ENCODE measurements at regions not wholly inside any gene's neighbourhood (a gene's known extent, or its start where the extent isn't known, plus 50 kb on each side); places are given as distances from the start of the nearest gene placed in this dataset.

DNA sequence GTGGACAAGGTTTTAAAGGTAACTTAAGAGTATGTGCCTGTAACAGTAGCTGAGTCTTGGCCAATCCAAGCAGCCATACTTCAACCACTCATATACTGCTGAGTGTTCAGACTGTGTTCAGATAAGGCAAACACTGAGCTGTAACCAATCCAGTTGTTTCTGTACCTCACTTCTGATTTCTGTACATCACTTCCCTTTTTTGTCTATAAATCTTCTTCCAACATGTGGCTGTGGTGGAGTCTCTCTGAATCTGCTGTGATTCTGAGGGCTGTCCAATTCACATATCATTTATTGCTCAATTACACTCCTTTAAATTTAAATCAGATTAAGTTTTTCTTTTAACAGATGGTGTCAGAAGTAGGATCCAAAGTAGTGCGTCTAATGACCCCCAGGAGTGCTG is 149.5 kb upstream of the PHF14 start:
- Histone ChIP-seq H2AFZ (replicated peaks) (peak overlapping the region; percentile 34), H3K36me3 (no peaks in the 10 kb centered on the region), H4K20me1 (ENCODE audit: low read depth) (no peaks in the 10 kb centered on the region), H3K9me3 (ENCODE audit: low read depth) (no peaks in the 10 kb centered on the region), H3K9ac (no peak overlapping the region), H3K4me2 (no peak overlapping the region), H3F3A (ENCODE audit: low read depth) (no peaks in the 10 kb centered on the region), H3K4me3 (no peak overlapping the region), H3K79me2 (ENCODE audit: low read depth) (no peaks in the 10 kb centered on the region), H3K27me3 (no peaks in the 10 kb centered on the region), H3K4me1 (no peaks in the 10 kb centered on the region), H3K27ac (no peak overlapping the region)
- no peak for DNase-seq (ENCODE audit: low spot score)
- Mint-ChIP-seq H3K27me3 (ENCODE audit: insufficient read depth, low read depth) (no peaks in the 10 kb centered on the region), H3K4me1 (peaks cover 6% of the 10 kb centered on the region), H3K4me3 (no peak overlapping the region), H3K36me3 (no peaks in the 10 kb centered on the region), H3K27ac (no peak overlapping the region), H3K9me3 (no peaks in the 10 kb centered on the region)
- no peak for TF ChIP-seq EZH2 (IDR thresholded peaks at IDR 0.05)
- TF ChIP-seq, protein P1, sequence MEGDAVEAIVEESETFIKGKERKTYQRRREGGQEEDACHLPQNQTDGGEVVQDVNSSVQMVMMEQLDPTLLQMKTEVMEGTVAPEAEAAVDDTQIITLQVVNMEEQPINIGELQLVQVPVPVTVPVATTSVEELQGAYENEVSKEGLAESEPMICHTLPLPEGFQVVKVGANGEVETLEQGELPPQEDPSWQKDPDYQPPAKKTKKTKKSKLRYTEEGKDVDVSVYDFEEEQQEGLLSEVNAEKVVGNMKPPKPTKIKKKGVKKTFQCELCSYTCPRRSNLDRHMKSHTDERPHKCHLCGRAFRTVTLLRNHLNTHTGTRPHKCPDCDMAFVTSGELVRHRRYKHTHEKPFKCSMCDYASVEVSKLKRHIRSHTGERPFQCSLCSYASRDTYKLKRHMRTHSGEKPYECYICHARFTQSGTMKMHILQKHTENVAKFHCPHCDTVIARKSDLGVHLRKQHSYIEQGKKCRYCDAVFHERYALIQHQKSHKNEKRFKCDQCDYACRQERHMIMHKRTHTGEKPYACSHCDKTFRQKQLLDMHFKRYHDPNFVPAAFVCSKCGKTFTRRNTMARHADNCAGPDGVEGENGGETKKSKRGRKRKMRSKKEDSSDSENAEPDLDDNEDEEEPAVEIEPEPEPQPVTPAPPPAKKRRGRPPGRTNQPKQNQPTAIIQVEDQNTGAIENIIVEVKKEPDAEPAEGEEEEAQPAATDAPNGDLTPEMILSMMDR (IDR thresholded peaks at IDR 0.05): no peak
- no peak for TF ChIP-seq EZH2phosphoT487 (IDR thresholded peaks at IDR 0.05)

DNA sequence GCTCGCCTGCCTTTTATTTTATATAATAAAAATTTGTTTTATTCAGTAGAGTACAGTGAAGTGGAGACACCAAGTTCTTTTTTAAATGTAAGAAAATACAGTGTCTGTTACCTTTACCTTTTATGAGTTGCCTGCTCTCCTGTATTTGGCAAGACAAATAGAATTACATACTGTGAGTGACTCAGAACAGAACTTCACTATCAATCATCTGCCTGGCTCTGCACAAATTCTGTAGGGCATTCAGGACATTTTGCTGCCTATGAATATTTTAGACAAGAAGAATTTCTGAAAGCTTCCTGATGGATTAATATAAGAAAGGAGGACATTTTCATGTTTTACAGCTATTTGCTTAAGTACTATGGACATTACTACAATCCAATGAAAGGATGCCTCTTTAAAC is 135.4 kb upstream of the PHF14 start:
- TF ChIP-seq, protein P1 (IDR thresholded peaks at IDR 0.05): no peak
- TF ChIP-seq EZH2 (IDR thresholded peaks at IDR 0.05) (no peak), EZH2phosphoT487 (IDR thresholded peaks at IDR 0.05) (no peak)
- H3K4me3 Mint-ChIP-seq: no peak overlapping the region
- H3K4me3 ChIP-seq: no peak overlapping the region
- no peak overlapping the region for H3K9ac ChIP-seq
- no peak overlapping the region for H3K27ac Mint-ChIP-seq
- H3K4me2 ChIP-seq: no peak overlapping the region
- H3F3A ChIP-seq (ENCODE audit: low read depth): no peaks in the 10 kb centered on the region
- no peaks in the 10 kb centered on the region for H3K4me1 Mint-ChIP-seq
- H3K9me3 ChIP-seq (ENCODE audit: low read depth): no peaks in the 10 kb centered on the region
- no peaks in the 10 kb centered on the region for H4K20me1 ChIP-seq (ENCODE audit: low read depth)
- H2AFZ ChIP-seq (replicated peaks): no peak overlapping the region
- H3K79me2 ChIP-seq (ENCODE audit: low read depth): no peaks in the 10 kb centered on the region
- H3K9me3 Mint-ChIP-seq: no peaks in the 10 kb centered on the region
- no peaks in the 10 kb centered on the region for H3K27me3 Mint-ChIP-seq (ENCODE audit: insufficient read depth, low read depth)
- no peak overlapping the region for H3K27ac ChIP-seq
- H3K36me3 Mint-ChIP-seq: no peaks in the 10 kb centered on the region
- H3K4me1 ChIP-seq: no peaks in the 10 kb centered on the region
- no peaks in the 10 kb centered on the region for H3K27me3 ChIP-seq
- no peaks in the 10 kb centered on the region for H3K36me3 ChIP-seq
- no peak for DNase-seq (ENCODE audit: low spot score)

GRCh38 chr7:10845225-10845624 is 128.4 kb upstream of the PHF14 start:
- Histone ChIP-seq H3K79me2 (ENCODE audit: low read depth) (no peaks in the 10 kb centered on the region), H4K20me1 (ENCODE audit: low read depth) (no peaks in the 10 kb centered on the region)

More at GRCh38 chr7:10845225-10845624, 128.4 kb upstream of the PHF14 start:
- H3K27me3 Mint-ChIP-seq (ENCODE audit: insufficient read depth, low read depth): no peaks in the 10 kb centered on the region
- H3F3A ChIP-seq (ENCODE audit: low read depth): no peaks in the 10 kb centered on the region
- H3K9ac ChIP-seq: no peak overlapping the region
- H3K4me2 ChIP-seq: no peak overlapping the region
- H3K4me1 Mint-ChIP-seq: no peaks in the 10 kb centered on the region
- no peaks in the 10 kb centered on the region for H3K9me3 Mint-ChIP-seq
- H3K27me3 ChIP-seq: no peaks in the 10 kb centered on the region
- no peaks in the 10 kb centered on the region for H3K36me3 Mint-ChIP-seq
- TF ChIP-seq EZH2 (IDR thresholded peaks at IDR 0.05) (no peak), EZH2phosphoT487 (IDR thresholded peaks at IDR 0.05) (no peak)
- TF ChIP-seq, protein P1 (IDR thresholded peaks at IDR 0.05): no peak
- no peak overlapping the region for H3K4me3 ChIP-seq
- no peak overlapping the region for H2AFZ ChIP-seq (replicated peaks)
- H3K4me1 ChIP-seq: no peaks in the 10 kb centered on the region
- no peak overlapping the region for H3K4me3 Mint-ChIP-seq
- DNase-seq (ENCODE audit: low spot score): no peak
- H3K27ac ChIP-seq: no peak overlapping the region
- no peaks in the 10 kb centered on the region for H3K9me3 ChIP-seq (ENCODE audit: low read depth)
- H3K36me3 ChIP-seq: no peaks in the 10 kb centered on the region
- H3K27ac Mint-ChIP-seq: no peak overlapping the region
